ENCODE measurements at regions not wholly inside any gene's neighbourhood (a gene's known extent, or its start where the extent isn't known, plus 50 kb on each side); places are given as distances from the start of the nearest gene placed in this dataset.

GRCh38 chr21:41064951-41065350 lies 103.0 kb upstream of the BACE2 start:
- no peak for TF ChIP-seq POLR2A (IDR thresholded peaks at IDR 0.05)
- TF ChIP-seq CTCF (IDR thresholded peaks at IDR 0.05), result no peak
- TF ChIP-seq EP300 (IDR thresholded peaks at IDR 0.05), result no peak

All from gastroesophageal sphincter (tissue), 3 donors.